Sigmoid colon (tissue), 4 donors: ENCODE measurements at regions not wholly inside any gene's neighbourhood (a gene's known extent, or its start where the extent isn't known, plus 50 kb on each side); places are given as distances from the start of the nearest gene placed in this dataset.

Experiments
- CTCF ChIP-seq, 4 experiments: fragments of 450-650 bp in 3 of 4; fragments of 200-600 bp in 1 of 4; IDR thresholded peaks; one replicate each; pipeline ENCODE4 v1.5.1; 2016 to 2019; ENCODE audit warnings: antibody characterized with exemption in 4 of 4, mild to moderate bottlenecking in 3 of 4, moderate library complexity in 2 of 4
- EP300 ChIP-seq, 4 donors: sonication (generic); formaldehyde crosslinking; IDR thresholded peaks; one replicate each; pipeline ENCODE4 v1.6.1; 2017; ENCODE audit warnings: antibody characterized with exemption in 4 of 4
- POLR2A ChIP-seq, 2 donors: fragments of 450-650 bp; IDR thresholded peaks; one replicate each; pipeline ENCODE4 v1.6.1; 2016; ENCODE audit warnings: antibody characterized with exemption in 2 of 2, mild to moderate bottlenecking in 2 of 2, moderate library complexity in 2 of 2

GRCh38 chr5:173494446-173494845 is 122.0 kb downstream of the BOD1 start:
- TF ChIP-seq CTCF (IDR thresholded peaks at IDR 0.05), result no peak
- no peak for TF ChIP-seq POLR2A (IDR thresholded peaks at IDR 0.05)
- no peak for TF ChIP-seq EP300 (IDR thresholded peaks at IDR 0.05)
